AG09309 (cell line): ENCODE measurements at regions not wholly inside any gene's neighbourhood (a gene's known extent, or its start where the extent isn't known, plus 50 kb on each side); places are given as distances from the start of the nearest gene placed in this dataset.

Experiments
- DNase-seq: peaks from one replicate; pipeline ENCODE4 v3.0.0-alpha.2; 2010; ENCODE audit warnings: low read depth
- H3K4me3 ChIP-seq: 2 replicates; pipeline ENCODE4 v1.5.1; 2011; ENCODE audit warnings: mild to moderate bottlenecking, low read depth, low read length, moderate library complexity; ENCODE audit not compliant: control insufficient read depth
- CTCF ChIP-seq: IDR thresholded peaks from 2 replicates; pipeline ENCODE4 v1.5.1; 2011; ENCODE audit warnings: mild to moderate bottlenecking, low read depth, low read length, inconsistent platforms; ENCODE audit not compliant: insufficient read depth, control insufficient read depth; ENCODE audit errors: missing control alignments

GRCh38 chr14:101340556-101340955 lies 220.7 kb upstream of the DIO3 start:
- H3K4me3 ChIP-seq: no peak overlapping the region

GRCh38 chr14:101347893-101348777 lies 213.2 kb upstream of the DIO3 start:
- DNase-seq: no peak
- no peak overlapping the region for H3K4me3 ChIP-seq
- no peak for TF ChIP-seq CTCF

More at GRCh38 chr14:101340556-101340955, 220.7 kb upstream of the DIO3 start:
- DNase-seq: no peak
- no peak for TF ChIP-seq CTCF

GRCh38 chr14:101349108-101349507 lies 212.2 kb upstream of the DIO3 start:
- DNase-seq: no peak
- no peak overlapping the region for H3K4me3 ChIP-seq
- no peak for TF ChIP-seq CTCF

- H3K4me3 ChIP-seq: no peak overlapping the region
- no peak for TF ChIP-seq CTCF
- no peak for DNase-seq
Observed at GRCh38 chr14:101350021-101350420, 211.3 kb upstream of the DIO3 start.

GRCh38 chr14:101350691-101351090 lies 210.6 kb upstream of the DIO3 start:
- no peak overlapping the region for H3K4me3 ChIP-seq
- no peak for TF ChIP-seq CTCF
- DNase-seq: no peak

- no peak for TF ChIP-seq CTCF
- DNase-seq: no peak
- H3K4me3 ChIP-seq: no peak overlapping the region
Observed at GRCh38 chr14:101351146-101351545, 210.1 kb upstream of the DIO3 start.
